ENCODE measurements at regions not wholly inside any gene's neighbourhood (a gene's known extent, or its start where the extent isn't known, plus 50 kb on each side); places are given as distances from the start of the nearest gene placed in this dataset.
A peak's percentile ranks its signal among the peaks of the same experiment; 100 is the strongest.

- Histone ChIP-seq H3K36me3 (no peaks in the 10 kb centered on the region), H3K9me3 (no peaks in the 10 kb centered on the region), H3K4me1 (ENCODE audit: control insufficient read depth in 1 of 2, insufficient read depth in 1 of 2, low read depth in 1 of 2, low read length in 1 of 2) (no peaks in the 10 kb centered on the region), H3K4me3 (ENCODE audit: low read depth in 1 of 2, low read length in 1 of 2) (no peak overlapping the region), H3K27ac (no peak overlapping the region), H3K27me3 (peaks cover 6% of the 10 kb centered on the region)
- TF ChIP-seq CTCF (IDR thresholded peaks at IDR 0.05), result no peak
Observed at GRCh38 chr11:119482521-119483011, 59.6 kb upstream of the THY1 start.

- H3K27ac ChIP-seq, result no peak overlapping the region
- peaks cover 6% of the 10 kb centered on the region for H3K27me3 ChIP-seq
- no peaks in the 10 kb centered on the region for H3K4me1 ChIP-seq (ENCODE audit: control insufficient read depth in 1 of 2, insufficient read depth in 1 of 2, low read depth in 1 of 2, low read length in 1 of 2)
- H3K4me3 ChIP-seq (ENCODE audit: low read depth in 1 of 2, low read length in 1 of 2), result no peak overlapping the region
- H3K36me3 ChIP-seq, result no peaks in the 10 kb centered on the region
- TF ChIP-seq CTCF (IDR thresholded peaks at IDR 0.05), result no peak
- no peaks in the 10 kb centered on the region for H3K9me3 ChIP-seq
Observed at GRCh38 chr11:119481667-119482400, 58.9 kb upstream of the THY1 start.

- Histone ChIP-seq H3K27me3 (peaks cover 6% of the 10 kb centered on the region), H3K36me3 (no peaks in the 10 kb centered on the region), H3K4me1 (ENCODE audit: control insufficient read depth in 1 of 2, insufficient read depth in 1 of 2, low read depth in 1 of 2, low read length in 1 of 2) (no peaks in the 10 kb centered on the region), H3K4me3 (ENCODE audit: low read depth in 1 of 2, low read length in 1 of 2) (no peak overlapping the region), H3K27ac (no peak overlapping the region), H3K9me3 (no peaks in the 10 kb centered on the region)
- TF ChIP-seq CTCF (IDR thresholded peaks at IDR 0.05), result peak; percentile 89
Observed at GRCh38 chr11:119481021-119481666, 58.2 kb upstream of the THY1 start.

- H3K27ac ChIP-seq, result no peak overlapping the region
- no peaks in the 10 kb centered on the region for H3K36me3 ChIP-seq
- no peaks in the 10 kb centered on the region for H3K9me3 ChIP-seq
- no peaks in the 10 kb centered on the region for H3K4me1 ChIP-seq (ENCODE audit: control insufficient read depth in 1 of 2, insufficient read depth in 1 of 2, low read depth in 1 of 2, low read length in 1 of 2)
- TF ChIP-seq CTCF (IDR thresholded peaks at IDR 0.05), result no peak
- H3K27me3 ChIP-seq, result peaks cover 9% of the 10 kb centered on the region
- H3K4me3 ChIP-seq (ENCODE audit: low read depth in 1 of 2, low read length in 1 of 2), result no peak overlapping the region
Observed at GRCh38 chr11:119480380-119481020, 57.5 kb upstream of the THY1 start.

GRCh38 chr11:119479685-119480275 is 56.8 kb upstream of the THY1 start:
- Histone ChIP-seq H3K27me3 (peaks cover 15% of the 10 kb centered on the region), H3K9me3 (no peaks in the 10 kb centered on the region), H3K4me1 (ENCODE audit: control insufficient read depth in 1 of 2, insufficient read depth in 1 of 2, low read depth in 1 of 2, low read length in 1 of 2) (no peaks in the 10 kb centered on the region), H3K4me3 (ENCODE audit: low read depth in 1 of 2, low read length in 1 of 2) (no peak overlapping the region), H3K27ac (no peak overlapping the region), H3K36me3 (no peaks in the 10 kb centered on the region)
- TF ChIP-seq CTCF (IDR thresholded peaks at IDR 0.05), result no peak

All from neutrophil (primary cell).